NT2/D1 (cell line): ENCODE measurements at regions not wholly inside any gene's neighbourhood (a gene's known extent, or its start where the extent isn't known, plus 50 kb on each side); places are given as distances from the start of the nearest gene placed in this dataset.

Experiments used
- YY1 ChIP-seq: IDR thresholded peaks from 2 replicates; pipeline ENCODE4 v1.6.1; 2011; ENCODE audit not compliant: insufficient read length, insufficient read depth
- ZNF274 ChIP-seq: IDR thresholded peaks from 2 replicates; pipeline ENCODE4 v1.6.1; 2011; ENCODE audit warnings: mild to moderate bottlenecking, low read depth, low read length

DNA sequence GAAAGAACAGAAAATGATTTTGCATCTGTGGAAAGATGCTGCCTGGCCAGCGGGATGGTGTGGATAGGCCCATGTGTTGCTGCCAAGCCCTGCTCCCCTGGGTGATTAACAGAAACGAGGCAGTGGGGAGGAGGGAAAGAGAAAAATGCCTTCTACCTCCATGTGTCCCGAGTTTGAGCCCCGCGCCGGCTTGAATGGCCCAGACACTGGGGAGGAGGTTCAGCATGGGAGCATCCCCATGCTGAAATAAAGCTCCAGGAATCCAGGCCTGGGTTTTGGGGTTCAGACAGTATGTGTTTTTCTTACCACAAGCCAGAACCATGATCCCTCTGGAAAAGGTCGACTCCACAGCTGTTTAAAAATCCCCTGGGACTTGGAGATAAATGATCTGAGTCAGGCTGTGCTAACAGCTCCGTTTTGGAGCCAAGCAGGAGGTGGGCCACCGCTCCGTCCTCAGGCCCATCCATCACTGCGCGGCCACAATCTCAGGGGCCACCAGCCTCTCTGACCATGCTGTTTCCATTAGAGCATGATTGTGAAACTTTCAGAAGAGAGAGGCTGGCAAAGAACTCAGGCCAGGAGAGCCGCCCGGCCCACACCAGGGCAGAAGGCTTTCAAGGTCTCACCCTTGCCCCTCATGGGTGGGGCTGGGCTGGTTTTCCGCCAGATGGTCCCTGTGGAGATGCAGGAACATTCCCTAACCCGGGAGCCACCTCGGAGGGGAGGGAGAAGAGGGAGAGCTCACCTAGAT is 299.7 kb downstream of the ZEB1 start:
- no peak for TF ChIP-seq YY1
- no peak for TF ChIP-seq ZNF274
